GM23338 (cell line): ENCODE measurements at regions not wholly inside any gene's neighbourhood (a gene's known extent, or its start where the extent isn't known, plus 50 kb on each side); places are given as distances from the start of the nearest gene placed in this dataset.

ENCODE experiments used
- ATAC-seq: fragments of 200-7000 bp; cut with Tn5 transposase; 3 replicates; pipeline ENCODE4 v1.9.1; 2020
- DNase-seq: peaks from one replicate; pipeline ENCODE4 v3.0.0-alpha.2; 2015; ENCODE audit warnings: low spot score
- H2AFZ ChIP-seq: fragments of 200-600 bp; sonication (generic); 2 replicates; pipeline ENCODE4 v1.8.0; 2016; ENCODE audit warnings: antibody characterized with exemption, mild to moderate bottlenecking, moderate library complexity
- H3F3A ChIP-seq: fragments of 200-600 bp; sonication (generic); replicated peaks from 2 replicates; pipeline ENCODE4 v1.8.0; 2017; ENCODE audit warnings: antibody characterized with exemption, mixed run types, low read depth
- H3K27ac ChIP-seq: fragments of 200-600 bp; sonication (generic); 2 replicates; pipeline ENCODE4 v1.6.1; 2016; ENCODE audit warnings: low read depth
- H3K27me3 ChIP-seq: fragments of 200-600 bp; sonication (generic); 2 replicates; pipeline ENCODE4 v1.8.0; 2016; ENCODE audit warnings: mild to moderate bottlenecking, mixed run types, moderate library complexity; ENCODE audit not compliant: insufficient read depth
- H3K36me3 ChIP-seq: fragments of 200-600 bp; sonication (generic); 2 replicates; pipeline ENCODE4 v1.8.0; 2016; ENCODE audit warnings: mild to moderate bottlenecking; ENCODE audit not compliant: insufficient read depth
- H3K4me1 ChIP-seq: fragments of 200-600 bp; sonication (generic); 2 replicates; pipeline ENCODE4 v1.8.0; 2016; ENCODE audit warnings: mild to moderate bottlenecking, moderate library complexity; ENCODE audit not compliant: insufficient read depth
- H3K4me2 ChIP-seq: fragments of 200-600 bp; sonication (generic); 2 replicates; pipeline ENCODE4 v1.7.1; 2017; ENCODE audit warnings: mixed run types
- H3K4me3 ChIP-seq: fragments of 200-600 bp; sonication (generic); 2 replicates; pipeline ENCODE4 v1.6.1; 2016; ENCODE audit warnings: mixed run types
- H3K79me2 ChIP-seq: fragments of 200-600 bp; sonication (generic); replicated peaks from 2 replicates; pipeline ENCODE4 v1.8.0; 2017; ENCODE audit warnings: mild to moderate bottlenecking; ENCODE audit not compliant: insufficient read depth
- H3K9me2 ChIP-seq: fragments of 200-600 bp; sonication (generic); 2 replicates; pipeline ENCODE4 v1.8.0; 2017; ENCODE audit not compliant: insufficient read depth
- H4K20me1 ChIP-seq: fragments of 200-600 bp; sonication (generic); replicated peaks from 2 replicates; pipeline ENCODE4 v1.8.0; 2017; ENCODE audit warnings: mild to moderate bottlenecking; ENCODE audit not compliant: insufficient read depth
- H3K27ac Mint-ChIP-seq: 2 replicates; pipeline ENCODE4 v1.8.0; 2020; ENCODE audit warnings: inconsistent platforms, mild to moderate bottlenecking, moderate library complexity, mixed read lengths
- H3K27me3 Mint-ChIP-seq: 3 replicates; pipeline ENCODE4 v1.8.0; 2022; ENCODE audit warnings: low read depth, mild to moderate bottlenecking, moderate library complexity, mixed read lengths, inconsistent platforms; ENCODE audit not compliant: insufficient read depth, poor library complexity
- H3K36me3 Mint-ChIP-seq: 3 replicates; pipeline ENCODE4 v1.8.0; 2021; ENCODE audit warnings: low read depth, mild to moderate bottlenecking, inconsistent platforms, moderate library complexity, mixed read lengths
- H3K4me1 Mint-ChIP-seq: 3 replicates; pipeline ENCODE4 v1.8.0; 2020; ENCODE audit warnings: mild to moderate bottlenecking, inconsistent platforms, mixed read lengths
- H3K4me3 Mint-ChIP-seq: 3 replicates; pipeline ENCODE4 v1.8.0; 2021; ENCODE audit warnings: moderate library complexity, mild to moderate bottlenecking, inconsistent platforms, mixed read lengths
- H3K9me3 Mint-ChIP-seq: 3 replicates; pipeline ENCODE4 v1.8.0; 2020; ENCODE audit warnings: moderate library complexity, mild to moderate bottlenecking, inconsistent platforms, mixed read lengths
- CREB1 ChIP-seq: fragments of 250-450 bp; sonication (Bioruptor Pico); IDR thresholded peaks from 2 replicates; pipeline ENCODE4 v1.5.0; 2020; ENCODE audit warnings: low read depth, mild to moderate bottlenecking, moderate library complexity
- ETS1 ChIP-seq: IDR thresholded peaks from 2 replicates; pipeline ENCODE4 v1.6.1; 2016; ENCODE audit warnings: antibody characterized with exemption
- EZH2 ChIP-seq: fragments of 200-600 bp; sonication (generic); IDR thresholded peaks from one replicate; pipeline ENCODE4 v1.8.0; 2017; ENCODE audit warnings: antibody characterized with exemption, mild to moderate bottlenecking, low read depth; ENCODE audit not compliant: unreplicated experiment
- EZH2phosphoT487 ChIP-seq: fragments of 200-600 bp; sonication (generic); IDR thresholded peaks from one replicate; pipeline ENCODE4 v1.8.1; 2018; ENCODE audit warnings: antibody characterized with exemption; ENCODE audit not compliant: unreplicated experiment
- POLR2AphosphoS5 ChIP-seq: IDR thresholded peaks from 2 replicates; pipeline ENCODE4 v1.6.1; 2016; ENCODE audit warnings: antibody characterized with exemption, low read depth
- REST ChIP-seq: IDR thresholded peaks from one replicate; pipeline ENCODE4 v1.6.1; 2018; ENCODE audit warnings: antibody characterized with exemption; ENCODE audit not compliant: unreplicated experiment
- STAT1 ChIP-seq: IDR thresholded peaks from one replicate; pipeline ENCODE4 v1.6.1; 2016; ENCODE audit warnings: antibody characterized with exemption; ENCODE audit not compliant: unreplicated experiment
- ZNF114 ChIP-seq: fragments of 250-450 bp; sonication (Bioruptor Pico); IDR thresholded peaks from 2 replicates; pipeline ENCODE4 v1.5.0; 2020; ENCODE audit warnings: mild to moderate bottlenecking, moderate library complexity
- ZNF462 ChIP-seq: fragments of 250-450 bp; sonication (Bioruptor Pico); IDR thresholded peaks from 2 replicates; pipeline ENCODE4 v1.5.0; 2020; ENCODE audit warnings: mild to moderate bottlenecking, moderate library complexity

- TF ChIP-seq REST (no peak), ZNF114 (CRISPR knock-in tag) (no peak), CREB1 (CRISPR knock-in tag) (no peak), ETS1 (no peak), EZH2phosphoT487 (no peak)
Observed at GRCh38 chr7:25455683-25456251, 227.5 kb upstream of the NPVF start (continued).

GRCh38 chr7:25456467-25457171 is 228.3 kb upstream of the NPVF start:
- Histone ChIP-seq H3K9me2 (no peaks in the 10 kb centered on the region), H4K20me1 (no peaks in the 10 kb centered on the region), H3K4me3 (no peak overlapping the region), H2AFZ (no peak overlapping the region), H3K36me3 (no peaks in the 10 kb centered on the region), H3K27me3 (no peaks in the 10 kb centered on the region), H3K27ac (no peak overlapping the region), H3K4me2 (no peak overlapping the region), H3F3A (no peaks in the 10 kb centered on the region), H3K79me2 (no peaks in the 10 kb centered on the region), H3K4me1 (no peaks in the 10 kb centered on the region; the same call in 1 of the 2 replicates)
- Mint-ChIP-seq H3K4me3 (no peak overlapping the region), H3K27ac (no peak overlapping the region), H3K9me3 (no peaks in the 10 kb centered on the region; the same call in 2 of the 3 replicates), H3K4me1 (peaks cover 9% of the 10 kb centered on the region; the same call in 2 of the 3 replicates), H3K27me3 (peaks cover 13% of the 10 kb centered on the region), H3K36me3 (no peaks in the 10 kb centered on the region)
- ATAC-seq = peak; percentile 69
- DNase-seq = peak; percentile 20
- TF ChIP-seq EZH2phosphoT487 (no peak), ZNF462 (CRISPR knock-in tag) (no peak), REST (no peak), EZH2 (no peak), POLR2AphosphoS5 (no peak), ZNF114 (CRISPR knock-in tag) (no peak), STAT1 (no peak)
